HepG2 (cell line): ENCODE measurements at regions not wholly inside any gene's neighbourhood (a gene's known extent, or its start where the extent isn't known, plus 50 kb on each side); places are given as distances from the start of the nearest gene placed in this dataset.

Source experiments
- CEBPB ChIP-seq: IDR thresholded peaks from 2 replicates; pipeline ENCODE4 v1.6.1; 2011; ENCODE audit warnings: low read depth, low read length, improper control_type of control experiment, borderline replicate concordance
- EZH2 ChIP-seq: conservative IDR thresholded peaks from 2 replicates; pipeline ENCODE4 v1.6.1; 2012; ENCODE audit warnings: mild to moderate bottlenecking, low read depth, low read length, moderate library complexity
- GABPA ChIP-seq, 2 experiments: IDR thresholded peaks; 2 replicates each; pipeline ENCODE4 v1.6.1; 2011 to 2016; ENCODE audit warnings: low read depth in 2 of 2, low read length in 1 of 2, missing biosample characterization in 1 of 2, missing genetic modification characterization in 1 of 2
- PCBP2 ChIP-seq: fragments of 200-400 bp; formaldehyde crosslinking; optimal IDR thresholded peaks from 2 replicates; pipeline ENCODE3; 2018; ENCODE audit warnings: low read length, low read depth; ENCODE audit not compliant: poor library complexity, severe bottlenecking
- RFX5 ChIP-seq: IDR thresholded peaks from 2 replicates; pipeline ENCODE4 v1.6.1; 2011; ENCODE audit warnings: low read depth, low read length, improper control_type of control experiment
- TF ChIP-seq, protein P1 (sequence below): sonication (generic); formaldehyde crosslinking; conservative IDR thresholded peaks from 2 replicates; pipeline ENCODE4 v1.4.0; 2020; ENCODE audit warnings: mild to moderate bottlenecking, missing genetic modification reagents, moderate library complexity
- TF ChIP-seq, protein P2 (sequence below): sonication (generic); formaldehyde crosslinking; IDR thresholded peaks from 2 replicates; pipeline ENCODE4 v1.8.0; 2023; ENCODE audit warnings: mild to moderate bottlenecking, missing genetic modification reagents
- TF ChIP-seq, protein P3 (sequence below): sonication (generic); formaldehyde crosslinking; IDR thresholded peaks from 2 replicates; pipeline ENCODE4 v1.5.1; 2020; ENCODE audit warnings: mild to moderate bottlenecking, missing genetic modification reagents, moderate library complexity
- TF ChIP-seq, protein P4 (sequence below): IDR thresholded peaks from 2 replicates; pipeline ENCODE4 v1.4.0; 2020; ENCODE audit warnings: mild to moderate bottlenecking, missing genetic modification reagents

DNA sequence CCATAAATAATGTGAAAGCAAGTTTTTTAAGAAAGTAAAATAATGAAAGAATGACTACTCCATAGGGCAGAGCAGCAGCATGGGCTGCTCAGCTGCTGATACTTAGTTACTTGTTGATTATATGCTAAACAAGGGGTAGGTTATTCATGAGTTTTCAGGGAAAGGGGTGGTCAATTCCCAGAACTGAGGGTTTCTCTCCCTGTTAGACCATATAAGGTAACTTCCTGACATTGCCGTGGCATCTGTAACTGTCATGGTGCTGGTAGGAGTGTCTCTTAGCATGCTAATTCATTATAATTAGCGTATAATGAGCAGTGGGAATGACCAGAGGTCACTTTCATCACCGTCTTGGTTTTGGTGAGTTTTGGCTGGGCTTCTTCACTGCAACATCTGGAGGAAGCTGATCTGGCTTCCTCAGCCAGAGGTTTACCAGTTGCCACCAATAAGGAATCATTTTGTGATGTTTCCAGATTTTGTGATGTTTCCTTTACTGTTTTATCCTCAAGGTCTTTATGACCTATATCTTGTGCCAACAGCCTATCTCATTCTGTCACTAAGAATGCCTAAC lies 121.8 kb upstream of the CHL1 start:
- no peak for TF ChIP-seq GABPA (IDR thresholded peaks at IDR 0.05; ENCODE audit: low read depth, low read length)
- no peak for TF ChIP-seq GABPA (CRISPR knock-in tag; IDR thresholded peaks at IDR 0.05; ENCODE audit: low read depth)
- TF ChIP-seq RFX5 = no peak
- TF ChIP-seq EZH2 = no peak
- TF ChIP-seq, protein P1, sequence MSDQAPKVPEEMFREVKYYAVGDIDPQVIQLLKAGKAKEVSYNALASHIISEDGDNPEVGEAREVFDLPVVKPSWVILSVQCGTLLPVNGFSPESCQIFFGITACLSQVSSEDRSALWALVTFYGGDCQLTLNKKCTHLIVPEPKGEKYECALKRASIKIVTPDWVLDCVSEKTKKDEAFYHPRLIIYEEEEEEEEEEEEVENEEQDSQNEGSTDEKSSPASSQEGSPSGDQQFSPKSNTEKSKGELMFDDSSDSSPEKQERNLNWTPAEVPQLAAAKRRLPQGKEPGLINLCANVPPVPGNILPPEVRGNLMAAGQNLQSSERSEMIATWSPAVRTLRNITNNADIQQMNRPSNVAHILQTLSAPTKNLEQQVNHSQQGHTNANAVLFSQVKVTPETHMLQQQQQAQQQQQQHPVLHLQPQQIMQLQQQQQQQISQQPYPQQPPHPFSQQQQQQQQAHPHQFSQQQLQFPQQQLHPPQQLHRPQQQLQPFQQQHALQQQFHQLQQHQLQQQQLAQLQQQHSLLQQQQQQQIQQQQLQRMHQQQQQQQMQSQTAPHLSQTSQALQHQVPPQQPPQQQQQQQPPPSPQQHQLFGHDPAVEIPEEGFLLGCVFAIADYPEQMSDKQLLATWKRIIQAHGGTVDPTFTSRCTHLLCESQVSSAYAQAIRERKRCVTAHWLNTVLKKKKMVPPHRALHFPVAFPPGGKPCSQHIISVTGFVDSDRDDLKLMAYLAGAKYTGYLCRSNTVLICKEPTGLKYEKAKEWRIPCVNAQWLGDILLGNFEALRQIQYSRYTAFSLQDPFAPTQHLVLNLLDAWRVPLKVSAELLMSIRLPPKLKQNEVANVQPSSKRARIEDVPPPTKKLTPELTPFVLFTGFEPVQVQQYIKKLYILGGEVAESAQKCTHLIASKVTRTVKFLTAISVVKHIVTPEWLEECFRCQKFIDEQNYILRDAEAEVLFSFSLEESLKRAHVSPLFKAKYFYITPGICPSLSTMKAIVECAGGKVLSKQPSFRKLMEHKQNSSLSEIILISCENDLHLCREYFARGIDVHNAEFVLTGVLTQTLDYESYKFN = no peak
- no peak for TF ChIP-seq CEBPB
- TF ChIP-seq, protein P2, sequence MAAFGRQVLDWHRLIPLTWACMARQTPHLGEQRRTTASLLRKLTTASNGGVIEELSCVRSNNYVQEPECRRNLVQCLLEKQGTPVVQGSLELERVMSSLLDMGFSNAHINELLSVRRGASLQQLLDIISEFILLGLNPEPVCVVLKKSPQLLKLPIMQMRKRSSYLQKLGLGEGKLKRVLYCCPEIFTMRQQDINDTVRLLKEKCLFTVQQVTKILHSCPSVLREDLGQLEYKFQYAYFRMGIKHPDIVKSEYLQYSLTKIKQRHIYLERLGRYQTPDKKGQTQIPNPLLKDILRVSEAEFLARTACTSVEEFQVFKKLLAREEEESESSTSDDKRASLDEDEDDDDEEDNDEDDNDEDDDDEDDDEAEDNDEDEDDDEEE (CRISPR knock-in tag) = no peak
- TF ChIP-seq, protein P3, sequence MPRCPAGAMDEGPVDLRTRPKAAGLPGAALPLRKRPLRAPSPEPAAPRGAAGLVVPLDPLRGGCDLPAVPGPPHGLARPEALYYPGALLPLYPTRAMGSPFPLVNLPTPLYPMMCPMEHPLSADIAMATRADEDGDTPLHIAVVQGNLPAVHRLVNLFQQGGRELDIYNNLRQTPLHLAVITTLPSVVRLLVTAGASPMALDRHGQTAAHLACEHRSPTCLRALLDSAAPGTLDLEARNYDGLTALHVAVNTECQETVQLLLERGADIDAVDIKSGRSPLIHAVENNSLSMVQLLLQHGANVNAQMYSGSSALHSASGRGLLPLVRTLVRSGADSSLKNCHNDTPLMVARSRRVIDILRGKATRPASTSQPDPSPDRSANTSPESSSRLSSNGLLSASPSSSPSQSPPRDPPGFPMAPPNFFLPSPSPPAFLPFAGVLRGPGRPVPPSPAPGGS (CRISPR knock-in tag) = no peak
- no peak for TF ChIP-seq PCBP2
- TF ChIP-seq, protein P4, sequence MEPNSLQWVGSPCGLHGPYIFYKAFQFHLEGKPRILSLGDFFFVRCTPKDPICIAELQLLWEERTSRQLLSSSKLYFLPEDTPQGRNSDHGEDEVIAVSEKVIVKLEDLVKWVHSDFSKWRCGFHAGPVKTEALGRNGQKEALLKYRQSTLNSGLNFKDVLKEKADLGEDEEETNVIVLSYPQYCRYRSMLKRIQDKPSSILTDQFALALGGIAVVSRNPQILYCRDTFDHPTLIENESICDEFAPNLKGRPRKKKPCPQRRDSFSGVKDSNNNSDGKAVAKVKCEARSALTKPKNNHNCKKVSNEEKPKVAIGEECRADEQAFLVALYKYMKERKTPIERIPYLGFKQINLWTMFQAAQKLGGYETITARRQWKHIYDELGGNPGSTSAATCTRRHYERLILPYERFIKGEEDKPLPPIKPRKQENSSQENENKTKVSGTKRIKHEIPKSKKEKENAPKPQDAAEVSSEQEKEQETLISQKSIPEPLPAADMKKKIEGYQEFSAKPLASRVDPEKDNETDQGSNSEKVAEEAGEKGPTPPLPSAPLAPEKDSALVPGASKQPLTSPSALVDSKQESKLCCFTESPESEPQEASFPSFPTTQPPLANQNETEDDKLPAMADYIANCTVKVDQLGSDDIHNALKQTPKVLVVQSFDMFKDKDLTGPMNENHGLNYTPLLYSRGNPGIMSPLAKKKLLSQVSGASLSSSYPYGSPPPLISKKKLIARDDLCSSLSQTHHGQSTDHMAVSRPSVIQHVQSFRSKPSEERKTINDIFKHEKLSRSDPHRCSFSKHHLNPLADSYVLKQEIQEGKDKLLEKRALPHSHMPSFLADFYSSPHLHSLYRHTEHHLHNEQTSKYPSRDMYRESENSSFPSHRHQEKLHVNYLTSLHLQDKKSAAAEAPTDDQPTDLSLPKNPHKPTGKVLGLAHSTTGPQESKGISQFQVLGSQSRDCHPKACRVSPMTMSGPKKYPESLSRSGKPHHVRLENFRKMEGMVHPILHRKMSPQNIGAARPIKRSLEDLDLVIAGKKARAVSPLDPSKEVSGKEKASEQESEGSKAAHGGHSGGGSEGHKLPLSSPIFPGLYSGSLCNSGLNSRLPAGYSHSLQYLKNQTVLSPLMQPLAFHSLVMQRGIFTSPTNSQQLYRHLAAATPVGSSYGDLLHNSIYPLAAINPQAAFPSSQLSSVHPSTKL (CRISPR knock-in tag) = no peak
